ENCODE measurements at regions not wholly inside any gene's neighbourhood (a gene's known extent, or its start where the extent isn't known, plus 50 kb on each side); places are given as distances from the start of the nearest gene placed in this dataset.

DNA sequence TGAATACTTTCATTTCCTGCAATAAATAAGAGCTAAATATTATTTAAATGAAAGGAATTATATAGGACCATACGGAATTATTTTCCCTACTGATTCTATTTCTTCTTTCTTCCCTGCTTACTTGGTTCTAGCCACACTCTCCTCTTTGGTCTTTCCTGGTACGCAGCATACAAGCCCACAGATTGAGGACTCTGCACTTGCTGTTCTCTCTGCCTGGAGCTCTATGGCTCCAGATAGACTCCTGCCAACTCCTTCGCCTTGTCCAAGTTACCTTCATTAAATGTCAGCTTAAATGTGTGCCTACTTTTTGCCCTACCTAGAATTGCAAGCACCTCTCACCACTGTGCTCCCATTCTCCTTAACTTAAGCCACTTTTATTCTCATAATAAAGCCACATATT, 203.4 kb downstream of the MDFIC start:
- TF ChIP-seq, protein P1, sequence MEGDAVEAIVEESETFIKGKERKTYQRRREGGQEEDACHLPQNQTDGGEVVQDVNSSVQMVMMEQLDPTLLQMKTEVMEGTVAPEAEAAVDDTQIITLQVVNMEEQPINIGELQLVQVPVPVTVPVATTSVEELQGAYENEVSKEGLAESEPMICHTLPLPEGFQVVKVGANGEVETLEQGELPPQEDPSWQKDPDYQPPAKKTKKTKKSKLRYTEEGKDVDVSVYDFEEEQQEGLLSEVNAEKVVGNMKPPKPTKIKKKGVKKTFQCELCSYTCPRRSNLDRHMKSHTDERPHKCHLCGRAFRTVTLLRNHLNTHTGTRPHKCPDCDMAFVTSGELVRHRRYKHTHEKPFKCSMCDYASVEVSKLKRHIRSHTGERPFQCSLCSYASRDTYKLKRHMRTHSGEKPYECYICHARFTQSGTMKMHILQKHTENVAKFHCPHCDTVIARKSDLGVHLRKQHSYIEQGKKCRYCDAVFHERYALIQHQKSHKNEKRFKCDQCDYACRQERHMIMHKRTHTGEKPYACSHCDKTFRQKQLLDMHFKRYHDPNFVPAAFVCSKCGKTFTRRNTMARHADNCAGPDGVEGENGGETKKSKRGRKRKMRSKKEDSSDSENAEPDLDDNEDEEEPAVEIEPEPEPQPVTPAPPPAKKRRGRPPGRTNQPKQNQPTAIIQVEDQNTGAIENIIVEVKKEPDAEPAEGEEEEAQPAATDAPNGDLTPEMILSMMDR (tag by site-specific recombination; IDR thresholded peaks at IDR 0.05): no peak
- TF ChIP-seq ZNF621 (tag by site-specific recombination; IDR thresholded peaks at IDR 0.05) (no peak), TCF7L2 (IDR thresholded peaks at IDR 0.05; ENCODE audit: borderline replicate concordance, low read depth, low read length) (no peak), YY1 (tag by site-specific recombination; IDR thresholded peaks at IDR 0.05) (no peak), OSR2 (tag by site-specific recombination; IDR thresholded peaks at IDR 0.05) (no peak), SETDB1 (IDR thresholded peaks at IDR 0.05; ENCODE audit: insufficient read length, low read length) (no peak), ZNF324 (tag by site-specific recombination; IDR thresholded peaks at IDR 0.05) (no peak), ZNF76 (tag by site-specific recombination; IDR thresholded peaks at IDR 0.05; ENCODE audit: borderline replicate concordance, low read depth) (no peak), ZFP3 (tag by site-specific recombination; IDR thresholded peaks at IDR 0.05; ENCODE audit: low read depth) (no peak), HOXD13 (CRISPR knock-in tag; IDR thresholded peaks at IDR 0.05; ENCODE audit: borderline replicate concordance) (no peak), ZFP37 (tag by site-specific recombination; IDR thresholded peaks at IDR 0.05) (no peak)
- TF ChIP-seq, protein P2, sequence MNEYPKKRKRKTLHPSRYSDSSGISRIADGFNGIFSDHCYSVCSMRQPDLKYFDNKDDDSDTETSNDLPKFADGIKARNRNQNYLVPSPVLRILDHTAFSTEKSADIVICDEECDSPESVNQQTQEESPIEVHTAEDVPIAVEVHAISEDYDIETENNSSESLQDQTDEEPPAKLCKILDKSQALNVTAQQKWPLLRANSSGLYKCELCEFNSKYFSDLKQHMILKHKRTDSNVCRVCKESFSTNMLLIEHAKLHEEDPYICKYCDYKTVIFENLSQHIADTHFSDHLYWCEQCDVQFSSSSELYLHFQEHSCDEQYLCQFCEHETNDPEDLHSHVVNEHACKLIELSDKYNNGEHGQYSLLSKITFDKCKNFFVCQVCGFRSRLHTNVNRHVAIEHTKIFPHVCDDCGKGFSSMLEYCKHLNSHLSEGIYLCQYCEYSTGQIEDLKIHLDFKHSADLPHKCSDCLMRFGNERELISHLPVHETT (tag by site-specific recombination; IDR thresholded peaks at IDR 0.05): no peak
